ENCODE measurements at regions not wholly inside any gene's neighbourhood (a gene's known extent, or its start where the extent isn't known, plus 50 kb on each side); places are given as distances from the start of the nearest gene placed in this dataset.

DNA sequence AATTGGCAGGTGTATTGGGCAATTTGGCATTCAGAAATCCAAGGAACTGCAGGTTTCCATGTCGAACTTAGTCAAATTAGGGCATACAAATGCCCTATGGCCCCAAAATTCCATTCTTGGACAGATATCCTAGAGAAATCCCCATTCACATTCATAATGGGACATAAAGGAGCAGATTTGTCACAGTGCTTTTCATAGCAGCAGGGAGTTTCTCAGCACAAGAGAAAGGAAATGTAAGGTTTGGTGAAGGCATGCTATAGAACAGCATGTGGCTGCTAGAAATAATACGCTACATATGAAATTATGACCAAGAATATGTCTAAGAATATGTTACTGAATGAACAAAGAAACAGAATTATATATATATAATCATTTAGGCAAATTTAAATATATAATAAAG lies 437.5 kb upstream of the BOD1L1 start:
- DNase-seq, result no peak

DNA sequence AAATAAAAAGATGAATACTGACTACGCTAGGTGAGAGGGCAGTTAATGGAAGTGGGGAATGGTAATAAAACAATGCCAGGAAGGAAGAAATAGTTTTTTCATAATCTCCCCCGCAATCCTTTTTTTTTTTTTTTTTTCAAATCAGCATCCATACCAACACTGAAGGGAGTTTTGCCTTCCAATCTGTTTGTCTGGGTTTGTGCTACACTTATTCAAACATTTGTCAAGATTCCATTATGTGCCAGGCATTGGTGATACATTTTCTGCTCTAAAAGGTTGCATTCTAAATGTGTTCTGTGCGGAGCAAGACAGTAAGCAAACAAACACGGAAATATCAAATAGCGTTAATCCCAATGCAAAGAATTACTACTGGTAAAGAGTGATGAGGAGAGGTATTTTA lies 437.9 kb upstream of the BOD1L1 start:
- no peak for DNase-seq

DNA sequence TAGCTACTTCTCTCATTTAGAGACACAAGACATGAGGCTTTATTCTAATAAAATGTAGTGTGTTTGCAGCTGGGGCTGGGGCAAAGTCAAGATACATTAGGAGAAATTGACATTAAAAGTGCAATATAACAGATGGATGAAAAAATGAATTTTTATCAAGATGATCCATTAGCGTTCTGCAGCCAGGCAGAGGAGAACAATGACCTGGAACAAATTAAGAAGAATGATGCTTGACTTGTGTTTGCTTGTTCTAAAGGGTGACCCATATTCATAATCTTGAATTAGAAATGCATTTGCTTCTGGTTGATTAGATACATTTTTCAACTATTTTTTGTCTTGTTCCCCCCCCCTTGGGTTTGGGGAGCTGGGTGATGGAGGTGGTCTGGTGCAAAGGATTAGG lies 439.5 kb upstream of the BOD1L1 start:
- DNase-seq, result no peak

DNA sequence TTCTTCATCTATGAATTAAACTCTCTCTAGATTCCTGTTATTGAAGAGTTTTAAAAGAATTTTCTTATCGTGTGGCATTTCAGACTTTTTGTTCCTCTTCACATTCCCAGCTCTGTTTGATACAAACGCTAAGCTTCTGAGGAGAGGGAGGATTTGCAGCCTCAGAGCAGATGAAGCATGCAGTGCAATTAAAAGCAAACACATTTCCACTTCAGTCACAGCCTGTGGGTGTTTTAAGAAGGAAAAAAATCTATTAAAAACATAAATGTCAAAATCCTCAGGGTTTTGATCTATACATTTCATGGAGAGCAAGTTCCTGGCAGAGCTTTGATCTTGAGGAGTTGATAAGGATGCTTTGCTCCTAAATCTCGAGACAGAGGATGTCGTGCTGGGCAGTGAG lies 442.4 kb upstream of the BOD1L1 start:
- no peak for DNase-seq

DNA sequence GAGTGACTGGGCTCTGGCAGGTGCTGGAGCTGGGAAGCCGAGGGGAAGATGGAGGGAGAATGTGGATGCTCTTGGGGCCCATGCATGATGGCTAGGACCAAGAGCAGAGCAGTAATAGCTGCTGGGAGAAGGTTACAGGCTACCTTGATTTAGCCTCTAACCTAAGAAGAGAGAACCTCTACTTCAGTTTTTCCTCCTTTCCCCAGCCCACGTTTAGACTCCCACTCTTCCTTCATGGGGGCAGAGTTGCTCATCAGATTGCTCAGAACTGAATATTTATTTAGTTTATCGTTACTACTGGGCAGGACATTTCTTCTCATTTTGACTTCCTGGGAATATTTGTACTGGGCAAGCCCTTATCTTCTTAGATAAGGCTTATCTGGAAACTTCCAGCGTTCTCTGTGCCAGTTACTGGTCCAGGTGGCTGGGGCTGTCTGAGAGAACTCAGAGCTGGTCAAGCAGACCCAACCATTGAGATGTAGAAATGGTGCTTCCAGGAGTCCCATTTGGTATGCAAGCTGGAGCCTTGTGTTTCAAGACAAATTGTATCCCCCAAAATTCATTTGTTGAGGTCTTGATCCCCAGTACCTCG lies 442.9 kb upstream of the BOD1L1 start:
- no peak for DNase-seq

DNA sequence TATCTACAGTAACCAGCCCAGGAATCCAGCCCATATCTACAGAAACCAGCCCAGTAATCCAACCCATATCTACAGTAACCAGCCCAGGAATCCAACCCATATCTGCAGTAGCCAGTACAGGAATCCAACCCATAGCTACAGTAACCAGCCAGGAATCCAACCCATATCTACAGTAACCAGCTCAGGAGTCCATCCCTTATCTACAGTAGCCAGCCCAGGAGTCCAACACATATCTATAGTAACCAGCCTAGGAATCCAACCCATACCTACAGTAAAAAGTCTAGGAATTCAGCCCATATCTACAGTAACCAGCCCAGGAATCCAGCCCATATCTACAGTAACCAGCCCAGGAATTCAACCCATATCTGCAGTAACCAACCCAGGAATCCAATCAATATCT lies 445.0 kb upstream of the BOD1L1 start:
- no peak for DNase-seq

DNA sequence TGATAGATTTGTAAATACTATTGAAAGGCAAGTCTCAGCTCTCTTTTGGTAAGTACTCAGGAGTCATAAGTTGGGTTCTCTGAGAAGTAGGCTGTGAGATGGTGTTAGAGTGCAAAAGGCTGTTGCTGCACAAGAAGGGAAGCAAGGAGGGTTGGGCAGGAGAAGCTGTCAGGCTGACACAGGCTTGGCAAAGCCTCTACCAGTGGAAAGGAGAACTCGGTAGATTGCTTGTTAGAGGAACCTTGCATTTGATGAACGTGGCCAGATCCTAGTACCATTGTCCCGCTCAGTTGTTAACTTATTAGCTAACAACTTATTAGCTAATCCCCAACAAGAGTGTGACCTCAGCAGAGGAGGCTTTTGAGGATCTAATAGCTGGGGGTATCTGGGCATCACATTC lies 449.3 kb upstream of the BOD1L1 start:
- no peak for DNase-seq

DNA sequence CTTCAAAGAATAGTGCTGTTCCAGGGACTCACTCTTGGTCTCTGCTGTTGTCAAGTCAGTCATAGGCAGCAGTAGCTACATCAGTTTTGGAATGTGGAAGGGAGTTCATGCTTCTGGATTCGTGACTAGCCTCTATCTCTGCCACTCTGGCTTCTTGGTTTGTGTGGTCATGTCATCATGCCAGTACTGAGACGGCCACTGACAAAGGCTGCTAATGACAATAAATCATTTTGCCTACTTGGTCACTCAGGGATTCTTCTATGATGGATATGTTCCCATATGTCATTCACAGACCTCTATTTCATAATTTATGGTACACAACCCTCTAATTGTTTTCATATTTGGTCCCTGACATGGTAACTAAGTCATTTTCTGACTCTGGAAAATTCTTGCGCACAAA lies 450.8 kb upstream of the BOD1L1 start:
- no peak for DNase-seq

DNA sequence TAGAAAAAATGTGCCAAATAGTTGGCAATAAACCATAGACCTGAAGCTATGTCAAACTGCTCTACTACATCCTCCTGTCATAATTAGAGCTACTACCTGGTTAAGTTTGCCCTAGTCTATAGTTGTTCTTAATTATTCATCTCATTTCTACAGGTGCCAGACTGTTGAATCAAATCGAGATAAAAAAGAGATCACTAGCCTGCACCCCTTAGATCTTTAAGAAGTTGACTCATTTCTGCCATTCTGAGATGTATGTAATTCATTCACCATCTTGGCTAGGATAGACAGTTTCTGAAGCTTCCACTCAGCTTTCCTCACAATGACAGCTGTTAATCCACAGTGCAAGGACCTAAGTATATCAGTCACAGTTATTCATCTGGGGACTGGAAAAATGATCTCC lies 452.1 kb upstream of the BOD1L1 start:
- no peak for DNase-seq

DNA sequence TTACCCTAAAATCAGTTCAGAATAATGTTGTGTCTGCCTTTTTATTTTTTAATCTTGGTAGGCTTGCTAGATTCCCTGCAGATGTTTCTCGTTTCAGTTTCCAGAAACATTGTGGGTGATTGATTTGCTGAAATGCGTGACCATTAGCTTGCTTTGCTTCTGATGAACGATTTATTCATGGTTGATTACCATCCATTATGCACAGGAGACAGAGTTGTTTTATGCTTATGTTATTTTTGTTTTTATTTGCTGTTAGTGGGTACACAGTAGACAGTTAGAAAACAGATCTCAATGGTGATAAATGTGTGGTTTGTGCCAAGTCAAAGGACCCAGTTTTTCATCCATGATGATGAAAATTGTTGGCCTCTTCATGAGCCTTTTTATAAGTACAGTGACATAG lies 455.6 kb upstream of the BOD1L1 start:
- no peak for DNase-seq

DNA sequence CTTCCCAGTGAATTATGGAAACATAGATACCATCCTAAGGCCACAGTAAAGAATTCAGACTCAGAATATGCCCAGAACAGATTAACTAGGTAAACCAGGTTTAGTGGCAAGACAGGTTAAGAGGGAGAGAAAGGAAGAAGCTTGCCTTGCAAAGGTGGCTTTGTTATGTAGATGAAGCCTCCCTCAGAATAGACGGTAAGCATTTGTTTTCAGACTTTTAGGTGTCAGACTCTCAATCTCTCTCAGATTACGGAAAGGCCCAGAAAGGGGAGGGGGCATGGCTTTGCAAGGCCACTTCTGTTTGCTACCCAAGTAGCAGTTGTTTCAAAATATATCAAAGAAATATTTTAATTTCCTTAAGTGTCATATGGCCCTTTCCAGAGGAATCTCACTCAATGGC lies 457.1 kb upstream of the BOD1L1 start:
- no peak for DNase-seq

DNA sequence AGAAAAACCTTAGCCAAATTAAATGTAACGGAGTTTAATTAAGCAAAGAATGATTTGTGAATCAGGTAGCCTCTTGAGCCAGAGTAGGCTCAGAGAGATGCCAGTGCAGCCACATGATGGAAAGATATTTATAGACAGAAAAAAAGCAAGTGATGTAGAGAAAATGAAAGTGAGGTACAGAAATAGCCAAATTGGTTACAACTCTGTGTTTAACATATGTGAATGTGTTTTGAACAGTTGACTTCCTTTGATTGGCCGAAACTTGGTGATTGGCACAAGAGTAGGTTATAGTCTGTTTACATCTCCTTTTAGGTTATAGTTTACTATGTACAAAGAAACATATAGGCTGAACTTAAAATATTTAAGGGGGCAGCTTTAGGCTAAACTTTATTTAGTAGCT lies 459.9 kb upstream of the BOD1L1 start:
- DNase-seq, result no peak

DNA sequence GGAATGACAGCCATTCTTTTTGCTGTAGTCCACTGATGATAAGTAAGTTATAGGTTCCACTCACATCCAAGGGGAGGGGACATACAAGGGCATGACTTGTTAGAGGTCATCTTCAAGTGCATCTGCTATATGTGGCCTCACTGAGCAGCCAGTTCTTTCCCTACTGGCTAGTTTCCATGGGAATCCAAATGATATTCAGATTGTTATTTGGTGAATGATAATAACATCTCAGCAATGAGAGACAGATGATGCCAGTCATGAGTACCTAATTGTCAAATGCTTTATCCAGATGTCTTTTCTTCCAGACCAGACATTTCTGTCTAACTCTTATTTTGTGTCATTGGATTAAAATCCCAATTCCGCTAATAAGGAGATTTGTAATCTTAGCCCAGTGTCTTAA lies 460.4 kb upstream of the BOD1L1 start:
- no peak for DNase-seq

DNA sequence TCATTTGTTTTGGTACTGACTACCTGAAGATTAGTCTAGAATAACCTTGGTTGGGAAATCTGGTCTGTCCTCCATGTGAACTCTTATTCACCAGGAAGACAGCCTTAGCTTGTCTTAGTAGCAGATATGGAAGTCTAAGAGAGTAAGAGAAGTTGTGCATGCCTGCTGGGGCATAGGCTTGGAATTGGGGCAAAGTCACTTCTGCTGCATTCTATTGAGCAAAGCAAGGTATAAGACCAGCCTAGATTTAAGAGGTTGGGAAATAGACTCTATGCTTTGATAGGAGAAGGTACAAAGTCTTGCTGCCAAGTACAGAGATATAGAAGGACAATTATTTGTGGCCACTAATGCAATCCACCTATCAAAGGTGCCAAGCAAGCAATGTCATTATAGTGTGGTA lies 464.0 kb upstream of the BOD1L1 start:
- no peak for DNase-seq

DNA sequence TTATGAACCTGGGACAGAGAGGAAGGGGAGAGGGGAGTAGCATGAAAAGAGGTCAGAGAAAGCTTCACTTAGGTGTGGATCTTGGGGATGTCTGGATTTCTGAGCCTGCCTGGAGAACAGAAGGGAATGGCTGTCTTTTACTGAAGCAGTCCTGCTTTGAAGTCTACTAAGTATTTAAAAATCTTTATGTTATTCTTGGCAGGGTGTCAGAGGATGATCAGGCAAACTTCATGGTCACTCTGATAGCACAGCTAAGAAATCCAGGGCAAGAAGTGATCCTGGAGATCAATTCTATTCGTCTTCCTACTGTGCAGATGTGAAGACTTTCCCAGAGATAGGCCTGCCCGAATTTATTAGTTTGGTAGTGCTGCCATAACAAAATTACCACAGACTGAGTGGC lies 464.4 kb upstream of the BOD1L1 start:
- DNase-seq, result no peak

DNA sequence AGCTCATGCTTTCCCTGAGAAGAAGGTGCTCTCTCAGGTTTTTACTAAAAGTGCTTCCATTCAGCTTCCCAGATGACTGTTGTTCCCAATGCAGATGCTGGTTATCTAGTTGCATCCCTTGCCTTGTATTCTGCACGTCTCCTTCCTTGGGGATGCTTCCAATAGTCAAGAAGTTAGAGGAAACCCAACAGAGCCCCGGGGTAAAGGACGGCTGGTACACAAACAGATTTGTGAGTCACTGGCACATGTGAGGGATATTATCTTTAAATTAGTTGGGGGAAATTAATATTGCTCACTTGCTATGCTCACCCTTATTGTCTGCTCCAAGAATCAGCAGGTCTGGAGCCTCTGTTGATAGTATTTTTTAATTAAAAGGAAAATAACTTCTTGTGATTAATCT lies 465.2 kb upstream of the BOD1L1 start:
- no peak for DNase-seq

DNA sequence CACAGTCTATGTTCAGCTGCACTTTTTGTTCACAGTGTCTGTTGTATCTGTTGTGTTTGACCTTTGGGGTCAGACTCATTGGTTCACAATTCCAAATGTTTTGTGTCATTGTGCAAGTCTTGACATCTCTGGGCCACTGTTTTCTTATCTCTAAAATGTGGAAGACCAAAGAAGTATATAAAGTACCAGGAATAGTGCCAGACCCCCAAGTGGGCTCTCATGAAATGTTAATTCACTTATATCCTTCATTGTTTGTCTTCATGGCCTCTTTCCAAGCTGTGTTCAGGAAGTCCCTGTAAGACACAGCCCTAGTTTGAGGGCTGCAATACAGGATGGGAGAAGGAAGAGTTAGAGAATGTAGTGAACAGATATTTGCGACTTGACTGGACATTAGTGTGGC lies 468.3 kb upstream of the BOD1L1 start:
- DNase-seq, result no peak

DNA sequence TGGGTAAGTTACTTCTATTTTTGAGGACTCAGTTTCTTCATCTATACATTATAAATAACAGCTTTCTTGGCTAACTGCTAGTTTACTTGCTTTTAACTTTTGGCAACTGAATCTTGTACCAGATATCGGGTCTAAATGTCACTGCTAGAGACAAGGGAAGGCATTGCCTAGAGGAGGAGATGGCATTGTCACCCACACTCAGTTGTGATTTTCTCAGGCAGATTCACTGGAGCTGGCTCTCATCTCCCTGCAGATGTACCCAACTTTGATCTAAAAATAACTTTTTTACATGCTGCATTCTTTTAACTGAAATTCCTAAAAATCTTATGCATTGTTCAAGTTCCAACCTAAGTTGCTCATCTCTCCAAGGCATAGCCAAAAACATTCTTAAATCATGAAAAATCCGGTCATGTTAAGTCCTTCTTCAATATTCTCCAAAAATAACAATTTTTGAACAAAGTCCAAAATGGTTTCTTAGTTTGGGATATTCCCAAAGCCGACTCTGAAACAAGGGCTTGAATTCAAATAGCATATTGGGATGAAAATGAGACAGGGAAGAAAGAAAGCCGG lies 469.0 kb upstream of the BOD1L1 start:
- DNase-seq, result no peak

DNA sequence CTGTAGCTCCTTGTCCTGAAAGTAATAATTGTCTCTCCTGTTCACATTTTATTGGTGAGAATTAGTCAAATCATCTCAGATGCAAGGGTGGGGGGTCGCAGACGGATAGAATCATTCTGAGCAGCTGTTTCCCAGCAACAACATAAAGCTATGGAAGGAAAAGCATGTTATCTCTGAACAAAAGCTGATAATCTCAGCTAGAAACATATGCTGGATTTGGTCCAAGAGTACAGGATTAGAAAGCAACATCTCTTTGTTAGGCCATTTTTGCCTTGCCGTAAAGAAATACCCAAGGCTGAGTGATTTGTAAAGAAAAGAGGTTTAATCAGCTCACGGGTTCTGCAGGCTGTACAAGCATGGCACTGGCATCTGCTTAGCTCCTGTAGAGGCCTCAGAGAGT lies 472.8 kb upstream of the BOD1L1 start:
- no peak for DNase-seq

DNA sequence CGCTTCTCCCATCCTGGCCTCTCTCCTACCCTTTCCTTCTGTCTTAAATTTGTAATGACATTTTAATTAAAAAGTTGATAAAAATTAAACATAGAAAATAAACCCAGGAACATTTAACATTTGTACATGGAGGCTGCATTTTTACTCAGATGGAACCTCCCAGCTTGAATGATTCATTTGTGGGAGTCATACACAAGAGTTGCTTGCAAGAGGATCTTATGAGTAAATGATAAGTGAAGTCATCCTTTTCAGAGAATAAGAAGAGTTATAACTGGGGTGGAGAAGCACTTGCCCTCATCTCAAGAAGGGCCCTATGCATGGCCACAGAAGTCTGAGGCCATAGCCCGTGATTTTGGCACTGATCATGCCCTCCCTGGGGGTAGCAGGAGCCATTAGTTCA lies 482.9 kb upstream of the BOD1L1 start:
- no peak for DNase-seq

DNA sequence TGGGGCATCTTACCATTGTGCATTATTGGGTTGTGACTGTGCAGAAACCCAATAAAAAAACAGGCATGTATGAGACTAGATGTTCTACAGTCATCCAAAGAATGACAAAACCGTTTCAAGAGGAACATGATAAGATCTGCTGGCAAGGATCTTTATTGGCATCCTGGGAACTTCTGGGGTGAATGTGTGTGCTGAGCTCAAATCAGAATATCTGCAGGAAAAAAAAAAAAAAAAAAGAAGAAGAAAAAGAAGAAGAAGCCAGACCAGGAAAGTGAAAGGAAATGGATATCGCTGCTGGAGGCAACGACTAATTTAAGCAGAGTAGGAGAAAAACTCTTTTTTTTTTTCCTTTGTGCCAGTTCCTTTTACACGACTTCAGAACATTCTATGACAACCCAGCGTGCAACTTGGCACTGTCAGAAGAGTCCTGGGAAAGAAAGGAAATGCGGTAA lies 484.2 kb upstream of the BOD1L1 start:
- no peak for DNase-seq

DNA sequence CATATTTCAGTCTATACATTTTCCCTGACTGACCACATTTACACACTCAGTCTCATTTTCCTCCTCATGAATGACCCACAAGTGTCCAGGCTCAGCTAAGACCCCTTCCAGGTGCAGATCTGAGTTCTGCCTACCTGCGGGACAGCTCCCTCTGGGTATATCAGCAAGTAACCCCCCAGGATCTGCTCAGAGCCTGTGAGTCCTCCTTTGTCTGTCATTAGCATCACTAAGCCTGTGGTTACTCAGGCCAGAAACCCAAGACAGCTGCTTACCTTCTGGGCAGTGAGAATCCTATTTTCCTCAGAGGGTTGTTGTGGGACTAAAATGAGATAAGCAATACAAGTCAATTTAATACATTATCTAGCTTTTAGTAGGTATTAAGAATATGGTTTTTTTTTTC lies 487.6 kb upstream of the BOD1L1 start:
- no peak for DNase-seq

DNA sequence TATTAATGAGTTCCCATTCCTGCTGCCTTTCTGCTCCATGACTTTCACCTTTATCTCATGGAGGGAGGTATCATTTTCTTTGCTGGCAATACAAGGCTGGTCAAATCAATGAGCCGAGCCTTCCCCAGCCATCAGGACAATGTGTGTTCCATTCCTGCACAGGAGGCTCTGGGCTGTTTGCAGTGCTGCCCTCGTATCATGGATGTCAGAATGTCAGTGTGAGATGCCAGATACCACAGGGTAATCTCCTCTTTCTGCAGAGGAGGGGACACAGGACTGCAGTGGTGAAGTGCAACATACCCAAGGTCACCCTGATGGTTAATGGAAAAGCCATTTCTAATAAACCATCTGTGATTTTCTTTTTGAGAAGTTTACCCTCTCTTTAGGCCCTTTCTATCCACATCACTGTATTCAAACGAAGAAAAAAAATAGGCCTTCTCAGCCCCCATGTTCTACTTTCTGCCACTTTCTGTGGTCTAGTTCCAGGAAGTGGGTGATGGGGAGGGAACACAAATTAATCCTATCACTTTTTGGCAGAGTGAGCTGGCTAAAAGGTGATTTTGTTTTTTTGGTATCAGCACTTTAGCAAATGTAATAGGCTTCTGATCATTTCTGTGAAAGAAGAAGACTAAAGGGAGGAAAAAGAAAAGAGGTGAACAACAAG lies 490.2 kb upstream of the BOD1L1 start:
- no peak for DNase-seq

DNA sequence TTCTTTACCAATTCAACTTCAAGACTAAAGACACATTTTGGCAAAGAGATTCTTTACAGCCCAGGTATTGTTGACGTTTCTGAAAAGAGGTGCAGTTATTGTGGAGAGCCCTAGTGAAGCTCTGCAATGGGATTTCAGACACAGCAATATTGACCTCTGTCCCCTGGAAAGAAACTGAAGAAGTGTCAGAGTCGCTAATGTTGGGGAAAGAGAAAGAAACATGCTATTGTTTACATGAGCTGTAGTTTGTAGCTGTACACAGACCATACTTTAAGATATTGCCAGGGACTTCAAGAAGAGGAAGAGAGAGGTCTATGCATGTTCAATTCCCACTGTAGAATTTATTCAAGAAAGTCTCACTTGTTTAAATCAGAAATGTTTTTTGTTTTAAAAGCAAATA lies 497.3 kb upstream of the BOD1L1 start:
- no peak for DNase-seq
